ENCODE measurements at regions not wholly inside any gene's neighbourhood (a gene's known extent, or its start where the extent isn't known, plus 50 kb on each side); places are given as distances from the start of the nearest gene placed in this dataset.

DNA sequence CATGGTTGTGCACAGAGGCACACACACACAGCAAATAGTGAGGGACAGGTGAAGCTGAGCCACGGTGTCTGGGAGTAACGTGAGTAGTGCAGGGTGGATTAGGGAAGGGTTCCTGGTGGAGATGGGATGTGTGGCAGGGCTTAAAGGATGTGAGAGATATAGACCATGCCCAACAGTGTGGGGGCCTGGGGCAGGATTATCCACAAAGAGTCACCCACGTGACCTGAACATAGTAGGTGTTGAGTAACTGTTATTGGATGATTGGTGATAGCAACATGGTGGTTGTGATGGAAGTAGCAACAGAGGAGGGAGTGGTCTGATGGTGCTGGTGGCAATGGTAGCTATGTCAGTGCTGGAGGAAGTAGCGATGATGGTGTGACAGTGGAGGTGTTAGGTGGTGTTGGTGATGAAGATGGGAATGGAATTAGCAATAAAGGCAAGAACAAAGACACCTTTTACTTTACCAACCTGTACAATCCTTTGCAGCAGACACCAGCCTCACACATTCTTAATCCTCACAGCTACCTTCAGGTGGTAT lies 135.1 kb downstream of the MRPL14 start:
- ATAC-seq (no peak), DNase-seq (no peak)
- intact Hi-C loops (cut with DNase I, micrococcal nuclease) = no loop called here

DNA sequence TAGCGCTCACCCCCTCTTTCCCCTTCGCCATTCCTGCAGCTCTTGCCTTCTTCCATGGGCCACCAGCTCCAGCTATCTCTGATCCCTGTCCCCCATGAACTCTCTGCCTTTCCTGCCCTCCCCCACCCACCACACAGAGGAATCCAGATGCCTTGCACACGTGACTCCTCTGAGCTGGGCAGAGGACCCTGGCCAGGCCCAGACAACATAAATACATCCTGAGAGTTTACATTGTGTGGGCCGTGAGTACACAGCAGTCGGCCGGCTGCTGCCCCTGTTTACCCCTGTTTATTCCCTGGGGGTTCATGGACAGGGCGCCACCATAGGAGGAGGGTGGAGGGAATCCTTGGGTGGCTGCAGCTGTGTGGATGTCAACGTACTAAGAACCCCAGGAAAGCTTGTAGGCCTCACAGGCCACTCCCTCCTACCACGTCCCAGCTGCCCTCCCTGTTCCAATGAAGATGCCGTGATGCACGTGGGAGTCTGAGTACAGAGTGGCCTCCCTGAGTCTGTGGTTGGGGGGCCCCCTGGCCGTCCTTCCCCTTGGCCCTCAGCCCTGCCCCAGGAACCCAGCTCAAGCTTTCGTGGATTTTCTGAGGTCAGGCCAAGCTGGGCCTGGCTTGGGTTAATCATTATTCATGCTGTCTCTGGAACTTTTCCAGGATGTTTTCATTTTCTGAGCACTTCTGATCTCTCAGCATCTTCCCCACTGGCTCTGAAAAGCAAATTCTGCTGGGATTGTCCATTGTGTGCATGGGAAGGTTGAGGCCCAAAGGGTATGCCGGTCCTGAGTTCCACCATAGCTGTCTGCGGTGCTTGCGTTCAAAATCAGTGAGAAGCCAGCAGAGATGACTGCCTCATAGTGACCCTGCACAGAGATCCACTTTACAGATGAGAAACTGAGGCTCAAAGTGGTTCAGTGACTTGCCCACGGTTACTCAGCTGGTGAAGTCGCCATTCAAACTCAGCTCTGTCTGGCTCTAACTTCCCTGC lies 136.3 kb downstream of the MRPL14 start:
- intact Hi-C loops (cut with DNase I, micrococcal nuclease) = no loop called here
- DNase-seq (peak; percentile 48 to 67), ATAC-seq (peak; percentile 64)

DNA sequence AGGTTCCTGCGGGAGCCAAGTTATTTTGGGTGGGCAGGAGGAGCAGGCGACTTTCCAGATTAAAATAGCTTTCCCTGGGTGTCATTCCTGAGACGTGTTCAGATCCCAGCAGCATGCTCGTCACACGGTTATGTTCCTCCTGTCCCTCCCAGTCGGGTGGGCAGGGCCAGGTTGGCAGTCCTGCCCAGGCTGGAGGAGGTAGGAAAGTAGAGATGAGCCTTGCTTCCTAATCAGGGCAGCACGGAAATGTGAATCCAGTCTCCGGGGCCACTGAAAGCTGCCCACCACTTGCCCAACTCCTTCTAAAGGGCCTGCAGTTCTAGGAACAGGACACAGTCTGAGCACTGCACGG lies 137.0 kb downstream of the MRPL14 start:
- intact Hi-C loops (cut with DNase I, micrococcal nuclease) = no loop called here
- ATAC-seq (peak; percentile 75), DNase-seq (no peak)

DNA sequence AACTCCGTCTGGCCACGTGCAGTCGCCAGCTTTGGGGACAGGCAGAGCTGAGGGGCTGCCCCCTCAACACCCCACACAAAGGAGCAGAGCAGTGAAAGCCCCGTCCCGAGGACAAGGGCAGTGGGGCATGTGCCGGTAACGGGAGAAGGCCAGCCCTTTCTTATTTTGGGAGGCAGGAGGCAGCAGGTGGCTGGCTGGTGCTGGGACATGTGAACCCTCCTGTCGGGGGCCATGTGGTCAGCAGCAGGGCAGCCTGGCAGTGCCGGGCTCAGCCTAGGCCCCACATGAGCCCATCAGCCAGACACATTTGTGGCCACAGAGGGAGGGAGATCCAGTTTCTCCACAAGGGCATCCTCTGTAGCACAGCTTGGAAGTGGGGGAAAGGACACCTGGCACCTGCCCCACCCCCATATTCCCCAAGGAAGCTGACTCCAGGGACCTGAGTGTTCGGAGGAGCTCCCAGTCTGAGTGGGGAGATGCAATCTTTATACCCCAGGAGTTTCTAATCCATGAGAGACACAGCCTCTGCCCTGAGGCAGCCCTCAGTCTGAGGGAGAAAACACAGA lies 137.6 kb downstream of the MRPL14 start:
- intact Hi-C loops (cut with DNase I, micrococcal nuclease) = no loop called here
- DNase-seq (no peak), ATAC-seq (no peak)

DNA sequence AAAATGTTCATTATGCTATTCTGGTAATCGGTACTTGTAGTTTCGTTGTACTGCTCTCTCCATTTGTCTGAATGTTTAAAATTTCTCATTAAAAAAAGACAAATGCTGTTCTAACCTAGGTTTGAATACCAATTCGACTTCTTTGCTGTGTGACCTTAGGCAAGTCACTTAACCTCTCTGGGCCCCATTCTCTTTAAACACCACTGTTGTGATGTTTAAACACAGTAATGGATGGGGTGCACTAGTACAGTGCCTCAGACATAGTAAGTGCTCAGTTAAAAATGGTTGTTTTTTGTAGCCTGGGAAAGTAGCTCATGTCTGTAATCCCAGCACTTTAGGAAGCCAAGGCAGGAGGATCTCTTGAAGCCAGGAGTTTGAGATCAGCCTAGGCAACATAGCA lies 138.5 kb downstream of the MRPL14 start:
- ATAC-seq (no peak), DNase-seq (no peak)
- intact Hi-C loops (cut with DNase I, micrococcal nuclease) = no loop called here

DNA sequence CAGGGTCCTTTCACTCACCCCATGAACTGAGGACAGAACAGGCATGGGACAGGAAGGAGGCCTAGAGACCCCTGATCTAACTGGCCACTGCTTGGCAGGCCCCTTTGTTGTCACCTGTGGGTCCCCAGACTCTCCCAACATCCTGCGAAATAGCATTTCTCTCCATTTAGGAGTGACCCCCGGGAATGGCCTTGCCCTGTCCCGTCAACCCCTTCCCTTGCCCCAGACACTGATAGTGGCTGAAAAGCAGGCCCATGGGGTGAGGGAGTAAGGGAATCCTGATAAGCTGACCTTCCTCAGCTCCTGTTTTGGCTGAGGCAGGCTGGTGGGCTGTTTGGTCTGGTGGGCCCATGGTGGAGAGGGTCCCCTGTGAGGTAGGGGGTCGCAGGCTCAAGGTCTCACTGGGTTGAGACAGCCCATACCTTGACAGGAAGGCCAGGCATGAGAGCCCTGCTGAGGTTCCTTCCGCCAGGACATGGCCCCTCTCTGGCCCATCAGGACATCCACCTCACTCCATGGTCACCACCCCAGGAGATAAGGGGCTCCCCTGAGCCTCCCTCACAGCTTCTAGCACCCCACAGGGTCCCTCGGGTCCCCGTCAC lies 139.3 kb downstream of the MRPL14 start:
- no peak for DNase-seq
- no peak for ATAC-seq
- intact Hi-C loops (cut with DNase I, micrococcal nuclease) = no loop called here

DNA sequence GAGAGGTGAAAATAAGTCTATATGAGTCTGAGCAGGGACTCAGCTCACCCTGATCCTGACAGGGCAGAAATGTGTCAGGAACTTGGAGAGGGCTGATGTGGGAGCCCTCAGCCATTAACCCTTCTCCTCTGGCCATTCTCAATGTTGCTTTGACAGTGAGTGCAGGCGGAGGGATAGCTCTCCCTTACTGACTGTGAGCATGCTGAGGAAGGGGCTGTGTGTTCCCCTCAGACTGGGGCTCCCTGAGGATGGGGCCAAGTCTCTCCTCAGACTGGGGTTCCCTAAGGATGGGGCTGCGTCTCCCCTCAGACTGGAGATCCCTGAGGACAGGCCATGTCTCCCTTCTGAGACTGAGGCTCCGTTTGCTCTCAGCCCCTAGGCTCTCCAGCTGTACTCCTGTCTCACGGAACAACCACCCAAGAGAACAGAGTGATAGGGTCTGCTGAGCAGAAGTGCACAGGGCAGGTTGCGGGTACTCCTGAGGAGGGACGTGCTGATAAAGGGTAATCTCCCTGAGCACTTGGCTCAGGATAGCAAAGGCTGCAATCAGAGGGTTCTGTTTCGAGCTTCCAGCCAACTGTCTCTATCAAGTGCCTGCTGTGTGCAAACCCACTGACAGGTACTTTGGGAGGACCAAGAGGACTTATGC lies 141.0 kb downstream of the MRPL14 start:
- ATAC-seq = no peak
- no peak for DNase-seq
- intact Hi-C loops (cut with DNase I, micrococcal nuclease) = no loop called here

DNA sequence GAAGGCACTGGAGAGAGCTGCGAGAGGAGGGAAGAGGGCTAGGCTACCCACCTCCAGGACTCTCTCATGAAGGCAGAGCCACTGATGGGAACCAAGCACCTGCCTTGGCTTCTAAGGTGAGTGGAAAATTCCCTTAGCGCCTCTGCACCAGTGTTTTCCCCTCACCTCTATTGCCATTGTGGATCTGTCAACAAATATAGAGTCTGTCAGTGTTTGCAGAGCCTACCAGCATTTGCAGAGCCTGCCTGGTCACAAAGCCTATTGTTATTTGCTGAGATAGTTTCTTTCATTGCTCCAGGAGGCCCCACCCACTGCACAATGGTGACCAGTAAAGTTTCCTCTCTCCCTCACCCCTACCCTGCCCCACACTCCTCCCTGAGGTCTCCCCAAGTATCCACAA lies 141.9 kb downstream of the MRPL14 start:
- DNase-seq (no peak), ATAC-seq (no peak)
- intact Hi-C loops (cut with DNase I, micrococcal nuclease) = no loop called here

DNA sequence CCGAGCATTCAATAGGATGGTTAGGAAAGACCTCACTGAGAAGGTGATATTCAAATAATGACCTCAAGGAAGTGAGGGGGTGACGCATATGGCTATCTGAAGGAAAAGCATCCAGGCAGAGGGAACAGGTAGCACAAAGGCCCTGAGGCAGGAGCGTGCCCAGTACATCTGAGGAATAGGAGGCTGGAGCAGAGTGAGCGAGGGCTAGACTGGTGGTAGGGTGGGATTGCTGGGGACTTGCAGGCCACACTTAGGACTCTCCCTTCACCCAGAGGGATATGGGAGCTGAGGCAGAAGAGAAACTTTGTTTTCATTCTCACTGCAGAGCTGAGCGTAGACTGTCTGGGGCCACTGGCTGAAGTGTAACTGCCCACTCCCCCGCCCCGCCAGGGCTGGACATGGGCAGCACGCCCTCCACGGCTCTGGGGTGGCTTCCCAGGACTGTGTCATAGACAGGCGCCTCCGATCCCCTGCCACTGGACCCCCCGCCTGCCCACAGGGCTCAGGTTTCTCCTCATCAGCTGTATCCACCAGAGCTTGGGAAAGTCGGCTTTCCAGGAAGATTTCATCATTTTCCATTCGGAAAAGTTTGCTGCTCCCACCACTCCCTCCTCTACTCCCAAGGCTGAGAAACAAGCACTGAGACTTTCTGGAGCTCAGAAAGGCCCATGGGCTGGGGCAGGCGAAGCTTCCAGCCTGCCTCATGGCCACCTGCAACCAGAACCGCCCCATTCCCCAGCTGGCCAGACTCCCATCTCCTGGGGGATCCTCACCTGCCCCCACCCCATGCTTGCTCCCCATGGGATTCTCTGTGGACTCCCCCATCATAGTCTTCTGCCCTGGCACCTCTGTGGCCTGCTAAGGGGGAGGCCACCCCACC lies 142.6 kb downstream of the MRPL14 start:
- intact Hi-C loops (cut with DNase I, micrococcal nuclease) = no loop called here
- DNase-seq (no peak), ATAC-seq (no peak)

DNA sequence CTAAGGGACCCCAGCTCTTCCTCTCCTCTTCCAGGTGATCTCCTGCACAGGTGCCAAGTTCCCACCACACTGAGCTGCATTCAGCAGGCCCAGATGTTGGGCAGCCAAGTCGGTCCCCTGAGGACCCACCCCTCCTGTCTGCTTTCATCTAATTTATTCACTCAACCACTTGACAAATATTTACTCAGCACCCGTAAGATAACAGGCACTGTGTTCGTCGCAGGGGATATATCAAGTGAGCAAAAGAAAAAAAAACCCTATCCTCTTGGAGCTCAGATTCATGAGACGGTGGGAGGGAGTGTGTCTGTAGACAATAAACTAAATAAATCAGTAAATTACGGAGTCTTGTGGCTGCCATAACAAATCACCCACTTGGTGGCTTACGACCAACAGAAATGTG lies 143.6 kb downstream of the MRPL14 start:
- intact Hi-C loops (cut with DNase I, micrococcal nuclease) = no loop called here
- ATAC-seq = peak; percentile 55

DNA sequence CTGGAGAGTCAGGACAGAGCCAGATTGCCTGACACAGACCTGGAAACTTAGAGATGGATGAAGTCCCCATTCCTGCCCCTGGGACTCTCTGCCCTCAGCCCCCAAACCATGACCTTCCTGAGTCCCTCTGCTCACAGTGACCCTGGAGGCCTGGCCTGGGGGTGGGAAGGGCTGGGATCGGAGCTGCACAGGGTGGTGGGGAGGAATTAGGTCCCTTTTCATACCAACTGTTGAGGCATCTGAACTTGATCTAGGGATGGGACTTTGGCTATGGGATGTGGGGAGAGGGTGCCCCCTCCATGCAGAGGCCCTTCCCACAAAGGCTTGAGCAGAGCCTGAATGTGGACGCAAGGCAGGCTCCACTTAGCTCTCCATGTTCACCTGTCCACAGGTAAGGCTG lies 144.1 kb downstream of the MRPL14 start:
- DNase-seq (no peak), ATAC-seq (no peak)
- intact Hi-C loops (cut with DNase I, micrococcal nuclease) = no loop called here

More for the DNA sequence above, 143.6 kb downstream of the MRPL14 start:
- DNase-seq = no peak

DNA sequence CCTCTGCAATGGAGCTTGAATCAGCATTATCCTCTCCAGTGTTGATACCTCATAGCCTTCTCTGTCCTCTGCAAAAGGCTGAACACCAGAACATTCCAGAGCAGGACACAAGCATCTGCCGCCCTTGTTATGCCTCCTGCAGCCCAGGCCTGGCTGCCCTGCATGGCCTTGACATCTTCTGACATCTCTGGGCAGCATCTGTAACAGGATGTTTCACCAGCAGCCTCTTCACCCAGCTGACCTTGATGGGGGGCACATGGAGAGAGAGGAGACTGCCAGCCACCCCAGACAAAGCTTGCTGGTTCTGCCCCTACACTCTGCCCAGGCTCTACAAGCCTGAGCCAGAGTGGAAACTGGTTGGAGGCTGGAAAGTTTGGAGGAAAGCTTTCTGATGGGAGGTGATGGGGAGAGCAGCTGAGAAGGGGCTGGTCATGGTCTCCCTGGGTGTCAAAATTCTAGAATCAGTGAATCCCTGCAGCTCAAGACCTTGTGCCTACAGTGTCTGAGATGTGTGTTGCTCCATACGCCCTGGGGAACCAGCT lies 145.1 kb downstream of the MRPL14 start:
- ATAC-seq (no peak), DNase-seq (no peak)
- intact Hi-C loops (cut with DNase I, micrococcal nuclease) = no loop called here

DNA sequence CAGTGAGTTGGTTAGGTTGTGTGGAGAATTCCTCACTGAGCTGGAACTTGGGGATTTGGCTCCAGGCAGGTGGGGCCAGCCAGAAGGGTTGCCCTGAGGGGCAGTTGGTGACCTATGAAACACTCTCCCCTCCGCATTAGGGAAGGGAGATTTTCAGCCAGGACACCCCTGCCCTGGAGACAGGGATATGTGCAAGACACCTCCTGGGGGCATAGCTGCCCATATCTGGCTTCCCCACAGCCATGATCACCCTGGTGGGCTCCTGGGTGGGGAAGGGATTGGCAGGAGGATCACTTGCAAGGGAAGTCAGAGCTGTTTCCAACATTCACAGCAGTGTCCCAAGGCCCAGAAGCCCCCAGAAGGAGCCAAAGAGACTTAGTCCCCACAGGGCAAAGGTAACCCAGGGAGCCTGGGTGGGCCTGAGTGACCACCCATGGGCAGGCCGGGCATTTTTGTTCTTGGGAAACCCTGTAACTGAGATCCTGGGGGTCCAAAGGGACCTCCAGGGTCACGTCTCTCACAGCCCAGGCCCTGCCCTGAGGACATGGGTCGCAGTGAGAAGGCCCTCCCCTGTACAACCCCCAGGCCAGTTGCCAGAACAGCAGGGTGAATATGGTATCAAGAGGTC lies 145.8 kb downstream of the MRPL14 start:
- DNase-seq (no peak), ATAC-seq (no peak)
- intact Hi-C loops (cut with DNase I, micrococcal nuclease) = no loop called here

DNA sequence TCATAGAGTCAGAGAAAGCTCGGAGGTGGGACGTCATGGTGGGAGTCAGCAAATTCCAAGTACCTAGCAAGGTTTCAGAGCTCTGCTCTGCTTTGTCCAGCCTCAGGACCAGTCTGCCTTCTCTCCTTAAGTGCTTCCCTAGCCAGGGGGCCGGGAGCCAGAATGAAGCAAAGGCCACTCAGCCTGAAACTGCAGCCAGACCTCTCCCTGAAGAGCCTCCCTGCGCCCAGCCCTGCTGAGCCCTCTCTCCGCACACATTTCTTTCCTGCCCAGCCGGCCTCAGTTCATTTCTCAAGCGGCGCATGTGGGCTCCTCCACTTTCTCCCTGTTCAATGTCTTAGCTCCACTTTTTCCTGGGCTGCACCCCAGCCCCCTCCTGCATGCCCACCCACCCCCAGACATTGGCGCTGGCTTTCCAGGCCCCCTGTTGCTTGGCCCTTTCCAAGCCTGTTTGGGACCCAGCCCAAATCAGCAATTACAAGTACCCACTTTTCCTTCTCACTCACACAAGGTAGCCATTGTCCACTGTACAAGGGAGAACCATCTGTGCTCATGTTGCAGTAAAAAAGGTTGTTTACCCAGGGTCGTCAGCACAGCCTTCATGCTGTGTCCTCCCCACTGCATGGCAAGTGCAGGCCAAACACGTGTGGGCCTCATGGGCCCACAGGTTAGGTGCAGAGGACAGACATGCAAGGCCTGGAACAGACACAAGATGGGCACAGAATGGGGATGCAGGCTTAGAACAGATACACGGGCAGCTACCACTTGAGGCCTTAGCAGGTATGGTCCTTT lies 147.1 kb downstream of the MRPL14 start:
- intact Hi-C loops (cut with DNase I, micrococcal nuclease) = no loop called here
- DNase-seq (no peak), ATAC-seq (no peak)

DNA sequence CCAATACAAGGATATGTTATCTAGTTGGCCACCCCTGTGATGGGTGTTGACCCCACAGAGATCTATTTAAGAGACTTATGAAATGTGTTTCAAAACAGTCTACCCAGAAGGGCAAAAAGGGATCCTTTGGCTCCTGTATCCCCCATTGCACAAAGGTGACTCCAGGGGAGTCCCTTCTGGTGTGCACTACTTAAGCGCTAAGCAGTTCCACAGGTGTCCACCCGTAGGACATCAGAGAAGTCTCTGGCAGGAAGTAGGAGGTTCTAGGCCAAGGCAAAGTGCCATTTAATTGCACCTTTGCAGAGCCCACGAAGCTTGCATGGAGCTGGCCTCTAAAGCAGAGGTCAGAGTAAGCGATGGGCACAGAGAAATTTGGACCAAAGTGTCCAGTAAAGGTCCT lies 147.7 kb downstream of the MRPL14 start:
- ATAC-seq (no peak), DNase-seq (no peak)

DNA sequence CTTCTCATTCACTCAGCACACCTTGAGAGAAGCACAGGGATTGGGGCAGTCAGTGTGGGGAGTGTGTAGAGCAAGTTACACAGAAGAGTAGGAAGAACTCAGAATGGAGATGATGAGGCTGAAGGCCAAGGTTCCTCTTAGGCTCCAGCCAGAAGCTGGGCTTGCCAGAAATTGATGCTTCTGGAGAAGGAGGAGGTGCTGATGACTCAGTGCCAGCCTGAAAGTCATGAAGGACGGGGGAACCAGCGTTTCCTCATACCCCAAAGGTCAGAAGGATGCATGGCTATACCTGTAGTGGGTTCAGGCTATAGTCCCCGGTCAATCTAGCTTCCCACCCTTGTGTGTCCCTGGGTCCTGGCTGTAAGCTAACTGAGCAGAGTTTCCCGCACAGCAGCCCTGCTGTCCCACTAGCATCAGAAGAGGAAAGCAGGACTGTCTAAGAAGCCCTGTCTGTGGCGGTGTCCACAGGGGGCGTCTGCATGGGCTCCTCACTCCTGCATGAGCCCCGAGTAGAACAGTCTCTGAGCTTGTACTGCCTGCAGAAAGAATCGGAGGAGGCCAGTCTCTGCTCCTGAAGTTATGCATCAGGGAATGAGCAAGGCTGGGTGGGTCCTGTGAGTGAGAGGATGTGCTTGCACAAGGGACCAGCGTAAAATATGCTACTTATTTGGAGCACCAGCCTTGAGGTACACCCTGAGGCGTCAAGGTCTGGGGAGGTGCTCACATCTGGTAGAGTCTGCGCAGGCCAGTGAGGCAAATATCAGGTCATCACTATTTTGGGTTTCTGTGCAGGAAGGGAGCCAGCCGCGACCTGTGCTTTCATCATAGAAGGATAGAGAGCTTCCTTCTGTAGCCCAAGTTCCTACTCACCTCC lies 148.5 kb downstream of the MRPL14 start:
- ATAC-seq = no peak
- intact Hi-C loops (cut with DNase I, micrococcal nuclease) = no loop called here
- DNase-seq = no peak

More for the DNA sequence above, 147.7 kb downstream of the MRPL14 start:
- intact Hi-C loops (cut with DNase I, micrococcal nuclease) = no loop called here

All from left colon (tissue), 2 donors.